Right renal pelvis (tissue), 4 donors: ENCODE measurements at regions not wholly inside any gene's neighbourhood (a gene's known extent, or its start where the extent isn't known, plus 50 kb on each side); places are given as distances from the start of the nearest gene placed in this dataset.
"Not testable (repeated sequence)": the region's sequence is repeated elsewhere in the genome, so short reads cannot be mapped to it uniquely, and the experiment has no call there.

Source experiments
- DNase-seq, 4 donors: peaks; one replicate each; pipeline ENCODE4 v3.0.0-alpha.2; 2013; ENCODE audit warnings: low read depth in 4 of 4, low spot score in 3 of 4, missing footprints in 1 of 4

- no peak for DNase-seq
These were observed 253.5 kb downstream of the ZIC1 start for GRCh38 chr3:147662705-147663104.

- DNase-seq = no peak
These were observed 259.9 kb downstream of the ZIC1 start for GRCh38 chr3:147669077-147669476.

- DNase-seq = no peak
These were observed 262.9 kb downstream of the ZIC1 start for GRCh38 chr3:147672035-147672434.

GRCh38 chr3:147672436-147672835 is 263.3 kb downstream of the ZIC1 start:
- no peak for DNase-seq

GRCh38 chr3:147675761-147676160 is 266.6 kb downstream of the ZIC1 start:
- DNase-seq = no peak

- DNase-seq = no peak
These were observed 271.8 kb downstream of the ZIC1 start for GRCh38 chr3:147680837-147681483.

GRCh38 chr3:147688868-147689267 is 279.7 kb downstream of the ZIC1 start:
- no peak for DNase-seq

- no peak for DNase-seq
These were observed 290.1 kb downstream of the ZIC1 start for GRCh38 chr3:147699175-147699838.

GRCh38 chr3:147701195-147701594 is 292.0 kb downstream of the ZIC1 start:
- no peak for DNase-seq

GRCh38 chr3:147702509-147702908 is 293.3 kb downstream of the ZIC1 start:
- no peak for DNase-seq

GRCh38 chr3:147705651-147706051 is 296.5 kb downstream of the ZIC1 start:
- DNase-seq = no peak

GRCh38 chr3:147710753-147711152 is 301.6 kb downstream of the ZIC1 start:
- DNase-seq = not testable (repeated sequence)

- DNase-seq = no peak
These were observed 303.2 kb downstream of the ZIC1 start for GRCh38 chr3:147712357-147712756.

- not testable (repeated sequence) for DNase-seq
These were observed 303.6 kb downstream of the ZIC1 start for GRCh38 chr3:147712758-147713157.

GRCh38 chr3:147713234-147714133 is 304.3 kb downstream of the ZIC1 start:
- no peak for DNase-seq

GRCh38 chr3:147729641-147730040 is 320.5 kb downstream of the ZIC1 start:
- peak; percentile 13 to 35 (median 26) for DNase-seq

GRCh38 chr3:147730284-147730683 is 321.1 kb downstream of the ZIC1 start:
- DNase-seq = peak in 2 of 4 donors; percentile 4 to 7

- no peak for DNase-seq
These were observed 324.1 kb downstream of the ZIC1 start for GRCh38 chr3:147733217-147733616.

GRCh38 chr3:147735616-147736015 is 326.5 kb downstream of the ZIC1 start:
- no peak for DNase-seq

GRCh38 chr3:147736226-147736625 is 327.1 kb downstream of the ZIC1 start:
- DNase-seq = no peak

- DNase-seq = no peak
These were observed 328.2 kb downstream of the ZIC1 start for GRCh38 chr3:147737376-147737775.
